B cell (primary cell): ENCODE measurements at regions not wholly inside any gene's neighbourhood (a gene's known extent, or its start where the extent isn't known, plus 50 kb on each side); places are given as distances from the start of the nearest gene placed in this dataset.

Source experiments
- EZH2 ChIP-seq: IDR thresholded peaks from 2 replicates; pipeline ENCODE4 v1.6.1; 2012; ENCODE audit warnings: borderline replicate concordance, low read depth, mild to moderate bottlenecking, moderate library complexity, low read length; ENCODE audit not compliant: insufficient read depth, poor library complexity, severe bottlenecking
- TF ChIP-seq, protein P1 (sequence below): fragments of 200-600 bp; IDR thresholded peaks from one replicate; pipeline ENCODE4 v1.8.0; 2022; ENCODE audit warnings: antibody characterized with exemption, mild to moderate bottlenecking

DNA sequence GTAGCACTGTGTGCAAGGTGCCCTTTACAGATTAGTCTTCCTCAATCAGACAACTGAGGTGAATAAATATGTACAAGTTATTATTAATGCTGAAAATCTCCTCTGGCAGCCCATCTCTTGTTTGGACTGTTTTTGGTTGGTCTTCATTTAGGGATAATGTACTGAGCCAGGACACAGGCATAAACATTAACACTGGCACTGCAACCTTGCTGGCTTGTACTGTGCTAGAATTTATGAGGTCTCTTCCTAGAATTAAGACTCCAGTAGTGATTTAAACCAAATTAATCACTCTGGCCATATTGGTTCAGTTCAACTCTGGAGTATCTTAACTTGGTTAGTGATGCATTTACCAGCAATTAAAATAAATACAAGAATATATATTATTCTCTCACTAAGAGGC, 244.7 kb upstream of the GK2 start:
- TF ChIP-seq, protein P1, sequence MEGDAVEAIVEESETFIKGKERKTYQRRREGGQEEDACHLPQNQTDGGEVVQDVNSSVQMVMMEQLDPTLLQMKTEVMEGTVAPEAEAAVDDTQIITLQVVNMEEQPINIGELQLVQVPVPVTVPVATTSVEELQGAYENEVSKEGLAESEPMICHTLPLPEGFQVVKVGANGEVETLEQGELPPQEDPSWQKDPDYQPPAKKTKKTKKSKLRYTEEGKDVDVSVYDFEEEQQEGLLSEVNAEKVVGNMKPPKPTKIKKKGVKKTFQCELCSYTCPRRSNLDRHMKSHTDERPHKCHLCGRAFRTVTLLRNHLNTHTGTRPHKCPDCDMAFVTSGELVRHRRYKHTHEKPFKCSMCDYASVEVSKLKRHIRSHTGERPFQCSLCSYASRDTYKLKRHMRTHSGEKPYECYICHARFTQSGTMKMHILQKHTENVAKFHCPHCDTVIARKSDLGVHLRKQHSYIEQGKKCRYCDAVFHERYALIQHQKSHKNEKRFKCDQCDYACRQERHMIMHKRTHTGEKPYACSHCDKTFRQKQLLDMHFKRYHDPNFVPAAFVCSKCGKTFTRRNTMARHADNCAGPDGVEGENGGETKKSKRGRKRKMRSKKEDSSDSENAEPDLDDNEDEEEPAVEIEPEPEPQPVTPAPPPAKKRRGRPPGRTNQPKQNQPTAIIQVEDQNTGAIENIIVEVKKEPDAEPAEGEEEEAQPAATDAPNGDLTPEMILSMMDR = no peak
- TF ChIP-seq EZH2 = no peak
